HG03159 (cell line): ENCODE measurements at regions not wholly inside any gene's neighbourhood (a gene's known extent, or its start where the extent isn't known, plus 50 kb on each side); places are given as distances from the start of the nearest gene placed in this dataset.

ENCODE experiments used
- ATAC-seq: cut with Tn5 transposase; IDR thresholded peaks from one replicate; pipeline ENCODE4 v1.9.1; 2021; ENCODE audit warnings: mild to moderate bottlenecking, moderate library complexity; ENCODE audit not compliant: unreplicated experiment

DNA sequence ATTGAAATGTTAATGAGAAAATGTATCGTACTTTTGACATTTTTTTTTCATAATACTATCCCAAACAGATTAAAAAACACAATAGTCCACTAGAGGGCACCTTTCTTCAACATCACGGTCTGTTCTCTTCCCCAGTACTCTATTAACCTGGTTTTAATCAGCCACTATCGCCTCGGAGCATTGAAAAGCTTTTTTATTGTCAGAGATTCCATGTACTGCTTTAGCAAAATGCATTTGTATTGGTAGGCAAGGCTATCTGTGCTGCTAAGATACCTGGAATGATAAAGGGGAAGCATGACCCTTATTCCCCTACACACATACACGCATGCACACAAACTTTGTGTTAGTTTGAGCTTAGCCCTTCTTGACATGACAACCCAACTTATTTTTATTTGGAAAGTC, 160.1 kb upstream of the IL12A start:
- ATAC-seq, result peak; percentile 46

DNA sequence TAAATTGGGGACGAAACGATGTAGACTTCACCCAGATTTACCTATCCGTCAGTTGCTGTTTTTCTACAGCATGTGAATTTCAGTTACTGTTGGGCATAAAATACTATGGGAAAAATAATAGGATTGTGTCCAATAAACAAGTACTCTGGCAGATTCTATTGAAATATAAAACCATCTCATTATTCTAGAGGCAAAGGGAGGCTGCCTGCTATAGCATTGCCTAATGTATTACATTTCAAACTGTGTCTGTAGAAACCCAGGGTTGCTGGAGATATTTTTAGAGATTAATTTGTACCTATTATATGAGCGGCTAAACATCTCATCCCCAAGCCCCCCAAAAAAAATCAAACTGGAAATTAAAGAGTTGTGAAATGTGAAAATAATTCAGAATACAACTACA, 159.6 kb upstream of the IL12A start:
- ATAC-seq, result no peak

DNA sequence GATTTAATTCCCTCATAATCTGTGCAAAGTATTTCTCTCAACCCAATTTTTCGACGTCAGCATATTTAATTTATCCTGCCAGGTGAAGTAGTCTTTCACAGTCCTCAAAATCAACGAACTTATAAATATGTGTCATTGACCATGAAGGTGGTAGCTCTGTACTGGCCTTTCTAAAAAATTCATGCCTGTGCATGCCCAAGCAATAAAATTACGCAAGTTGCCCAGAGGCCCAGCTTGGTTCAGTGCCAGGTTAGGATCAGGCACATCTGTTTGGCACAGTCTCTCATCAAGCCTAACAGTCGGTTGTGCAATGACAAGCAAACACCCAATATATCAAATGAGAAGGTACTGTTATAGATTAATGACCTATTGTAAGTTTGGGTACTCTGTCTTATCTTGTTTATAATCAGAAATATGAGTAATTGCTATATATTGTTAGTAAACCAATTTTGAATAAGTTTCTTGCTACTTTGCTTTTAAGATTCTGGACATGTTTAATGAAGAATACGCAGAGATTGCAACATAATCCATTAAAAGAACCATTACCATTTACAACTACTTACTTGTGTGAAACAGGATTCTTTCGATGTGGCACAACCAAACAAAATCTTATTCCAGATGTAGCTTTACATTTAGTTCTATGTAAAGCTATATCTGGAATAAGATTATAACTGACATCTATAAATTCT, 159.0 kb upstream of the IL12A start:
- no peak for ATAC-seq

- ATAC-seq, result no peak
Observed at GRCh38 chr3:159830523-159831154, 158.0 kb upstream of the IL12A start.

DNA sequence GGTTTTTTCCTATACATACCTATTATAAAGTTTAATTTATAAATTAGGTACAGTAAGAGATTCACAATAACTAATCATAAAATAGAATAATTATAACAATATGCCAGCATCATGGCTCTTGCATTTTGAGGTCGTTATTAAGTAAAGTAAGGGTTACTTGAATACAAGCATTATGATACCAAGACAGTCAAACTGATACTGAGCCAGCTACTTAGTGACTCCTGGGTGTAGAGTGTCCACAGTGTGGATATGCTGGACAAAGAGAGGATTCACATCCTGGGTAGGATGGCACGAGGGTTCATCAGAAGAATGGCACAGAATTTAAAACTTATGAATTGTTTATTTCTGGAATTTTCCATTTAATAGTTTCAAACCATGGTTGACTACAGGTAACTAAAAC, 157.2 kb upstream of the IL12A start:
- peak; percentile 43 for ATAC-seq

- ATAC-seq, result peak; percentile 95
Observed at GRCh38 chr3:159832024-159832423, 156.6 kb upstream of the IL12A start.

GRCh38 chr3:159835126-159835525, 153.5 kb upstream of the IL12A start:
- ATAC-seq, result no peak

- ATAC-seq, result no peak
Observed at GRCh38 chr3:159837725-159838124, 150.9 kb upstream of the IL12A start.

DNA sequence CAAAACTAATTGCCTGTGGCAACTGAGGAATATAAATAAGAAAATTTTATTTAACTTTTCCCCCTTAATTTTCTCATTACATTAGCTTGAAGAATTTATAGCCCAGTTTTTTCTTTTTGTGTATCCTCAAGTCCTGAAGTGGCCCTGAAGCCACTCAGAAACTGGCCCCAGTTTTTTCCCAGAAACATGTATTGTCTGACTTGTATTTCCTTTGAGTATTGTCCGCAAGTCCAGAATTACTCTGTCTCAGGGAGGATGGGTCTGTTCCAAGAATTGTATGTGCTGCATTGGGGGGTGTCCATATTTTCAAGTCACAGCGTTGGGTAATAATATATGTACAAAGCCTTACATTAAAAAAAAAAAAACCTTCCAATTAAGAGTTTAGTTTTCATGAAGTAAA, 149.7 kb upstream of the IL12A start:
- no peak for ATAC-seq

- no peak for ATAC-seq
Observed at GRCh38 chr3:159839561-159840379, 148.9 kb upstream of the IL12A start, which contains the start of gene SCHIP1. SCHIP1 (plus strand) TSS chr3:159839861.

DNA sequence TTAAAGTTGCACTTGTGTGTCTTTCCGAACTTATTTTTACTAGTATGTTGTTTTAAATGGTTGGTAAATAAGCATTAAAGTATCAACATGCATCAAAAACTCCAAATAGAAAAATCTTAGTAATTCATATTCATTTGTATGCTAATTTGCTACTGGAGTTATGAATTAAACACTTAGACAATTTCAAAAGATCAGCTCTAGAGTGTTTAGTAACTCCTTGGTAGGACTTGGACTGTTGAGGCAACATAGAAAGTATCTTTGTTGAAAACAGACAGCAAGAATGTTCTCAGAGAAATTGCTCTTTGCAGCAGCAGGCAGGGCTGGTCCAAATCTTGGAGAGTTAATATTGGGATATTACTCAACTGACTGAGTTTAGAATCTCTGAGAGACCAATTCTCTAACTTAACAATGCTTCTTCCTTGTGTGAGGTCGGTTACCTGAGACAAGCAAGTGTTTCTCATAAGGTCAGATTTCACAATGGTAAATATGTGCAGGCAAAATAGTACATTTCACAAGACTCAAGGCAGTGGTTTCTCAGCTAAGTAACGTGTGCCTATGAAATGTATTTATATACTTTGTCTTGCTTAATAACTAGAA, 147.8 kb upstream of the IL12A start:
- no peak for ATAC-seq

- ATAC-seq, result no peak
Observed at GRCh38 chr3:159841766-159842165, 146.9 kb upstream of the IL12A start.

- ATAC-seq, result no peak
Observed at GRCh38 chr3:159843840-159844730, 144.6 kb upstream of the IL12A start.

GRCh38 chr3:159844801-159845261, 143.8 kb upstream of the IL12A start:
- ATAC-seq, result no peak

DNA sequence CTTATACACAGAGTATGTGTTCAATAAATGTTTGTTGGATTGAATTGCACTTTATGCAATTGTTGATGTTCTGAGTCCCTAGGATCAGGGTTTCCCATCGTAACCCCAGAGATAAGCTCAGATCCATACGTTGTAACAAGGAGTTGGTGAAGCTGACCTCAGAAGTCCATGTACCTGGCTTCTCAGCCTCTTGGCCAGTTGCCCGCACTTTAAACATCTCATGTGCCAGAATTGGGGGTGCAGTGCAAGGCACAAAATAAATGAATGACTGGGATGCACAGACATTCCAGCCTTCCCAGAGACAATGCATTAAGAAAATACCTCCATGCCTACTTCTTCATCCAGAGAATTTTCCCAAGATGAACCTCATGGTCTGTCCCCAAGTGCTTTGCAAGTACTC, 142.9 kb upstream of the IL12A start:
- no peak for ATAC-seq

DNA sequence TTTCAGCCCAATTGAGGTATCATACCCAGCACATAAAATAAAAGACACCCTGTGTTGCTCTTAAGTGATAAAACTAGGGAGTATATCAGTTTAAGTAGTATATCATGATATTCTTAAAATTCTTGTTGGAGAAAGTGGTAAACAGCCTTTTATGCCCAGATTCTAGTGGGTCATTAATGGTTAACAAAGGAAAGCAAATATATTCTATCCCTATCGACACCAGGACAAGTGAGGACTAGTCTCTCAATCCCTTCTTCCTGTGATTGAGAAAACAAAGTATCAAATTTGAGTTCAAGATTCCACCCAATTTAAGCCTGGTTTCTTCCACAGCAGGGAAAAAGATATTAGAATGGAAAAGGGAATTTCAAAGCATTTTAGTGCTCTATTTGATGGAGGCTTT, 142.4 kb upstream of the IL12A start:
- ATAC-seq, result no peak

DNA sequence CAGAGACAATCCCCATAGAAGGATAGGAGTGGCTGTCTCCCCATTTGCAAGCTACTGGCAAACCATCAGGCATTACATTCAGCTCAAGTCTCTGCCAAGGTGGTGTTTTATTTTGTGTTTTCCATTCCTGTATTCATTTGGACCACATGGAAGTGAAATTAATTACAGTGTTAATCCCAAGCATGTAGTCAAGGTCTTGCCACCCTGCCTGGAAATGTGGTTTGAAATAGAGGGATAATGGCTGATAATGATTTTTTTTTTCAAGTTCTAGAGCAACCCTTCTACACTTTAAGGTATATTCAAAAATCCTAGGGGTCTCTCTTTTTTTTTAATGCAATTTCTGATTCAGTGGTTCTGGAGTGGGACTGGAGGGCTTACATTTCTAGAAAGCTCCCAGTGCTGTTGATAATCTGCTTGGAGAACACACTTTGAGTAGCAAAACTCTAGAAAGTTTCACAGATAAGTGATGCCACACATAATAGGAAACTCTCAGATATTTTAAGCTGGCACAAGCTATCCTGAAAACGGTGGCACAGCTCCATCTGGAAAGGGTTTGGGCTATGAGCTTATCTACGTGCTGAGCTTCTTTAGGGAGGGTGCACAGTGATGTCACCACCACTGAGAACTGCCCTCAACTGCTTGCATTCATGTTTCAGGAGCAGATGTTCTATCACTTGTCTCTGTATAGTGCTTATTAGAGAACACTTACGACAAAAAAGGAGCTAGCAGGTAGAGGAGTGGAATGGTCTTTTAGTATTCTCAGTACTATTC, 140.1 kb upstream of the IL12A start:
- no peak for ATAC-seq

- no peak for ATAC-seq
Observed at GRCh38 chr3:159850481-159850880, 138.2 kb upstream of the IL12A start.

GRCh38 chr3:159852266-159852665, 136.4 kb upstream of the IL12A start:
- no peak for ATAC-seq
